ENCODE measurements at regions not wholly inside any gene's neighbourhood (a gene's known extent, or its start where the extent isn't known, plus 50 kb on each side); places are given as distances from the start of the nearest gene placed in this dataset.

GRCh38 chr2:45173513-45173912 lies 164.3 kb upstream of the SIX2 start:
- Histone ChIP-seq H3K9me3 (replicated peaks) (peaks cover 6% of the 10 kb centered on the region), H3K27me3 (ENCODE audit: low read depth) (peaks cover 85% of the 10 kb centered on the region), H3K4me1 (peaks cover 27% of the 10 kb centered on the region), H3K27ac (replicated peaks) (no peak overlapping the region), H3K4me3 (no peak overlapping the region), H3K36me3 (no peaks in the 10 kb centered on the region)
- no peak for DNase-seq
- no peak for TF ChIP-seq CTCF (IDR thresholded peaks at IDR 0.05; ENCODE audit: borderline replicate concordance)
- intact Hi-C loops (cut with micrococcal nuclease): no loop called here

- peaks cover 6% of the 10 kb centered on the region for H3K9me3 ChIP-seq (replicated peaks)
- intact Hi-C loops (cut with micrococcal nuclease): no loop called here
- DNase-seq: no peak
- no peaks in the 10 kb centered on the region for H3K36me3 ChIP-seq
- TF ChIP-seq CTCF (IDR thresholded peaks at IDR 0.05; ENCODE audit: borderline replicate concordance): no peak
- H3K27ac ChIP-seq (replicated peaks): no peak overlapping the region
- H3K27me3 ChIP-seq (ENCODE audit: low read depth): peaks cover 88% of the 10 kb centered on the region
- peaks cover 32% of the 10 kb centered on the region for H3K4me1 ChIP-seq
- H3K4me3 ChIP-seq: no peak overlapping the region
Measured at GRCh38 chr2:45172760-45173392, 163.6 kb upstream of the SIX2 start.

GRCh38 chr2:45172142-45172541 lies 162.9 kb upstream of the SIX2 start:
- Histone ChIP-seq H3K9me3 (replicated peaks) (peaks cover 6% of the 10 kb centered on the region), H3K4me3 (no peak overlapping the region), H3K4me1 (peaks cover 32% of the 10 kb centered on the region), H3K36me3 (no peaks in the 10 kb centered on the region), H3K27me3 (ENCODE audit: low read depth) (peaks cover 90% of the 10 kb centered on the region), H3K27ac (replicated peaks) (no peak overlapping the region)
- no peak for TF ChIP-seq CTCF (IDR thresholded peaks at IDR 0.05; ENCODE audit: borderline replicate concordance)
- intact Hi-C loops (cut with micrococcal nuclease): no loop called here
- DNase-seq: no peak

DNA sequence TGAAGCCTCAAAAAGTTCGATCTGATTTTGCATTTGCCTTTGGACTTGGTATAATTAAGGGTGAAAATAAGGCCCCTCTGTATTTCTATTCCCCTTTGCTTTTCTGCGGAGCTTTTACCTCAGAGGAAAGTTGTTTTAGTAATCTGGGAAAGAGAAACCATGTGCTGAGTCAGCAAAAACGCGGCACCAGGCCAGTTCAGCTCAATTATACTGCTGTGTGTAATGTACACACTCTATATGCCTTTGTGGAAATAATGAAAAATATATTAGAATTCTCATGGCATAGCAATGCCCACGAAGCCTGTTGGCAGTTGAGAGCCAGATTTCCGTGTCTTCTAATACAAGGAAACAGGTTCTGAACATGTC lies 161.9 kb upstream of the SIX2 start:
- intact Hi-C loops (cut with micrococcal nuclease): no loop called here
- Histone ChIP-seq H3K36me3 (no peaks in the 10 kb centered on the region), H3K9me3 (replicated peaks) (no peaks in the 10 kb centered on the region), H3K27me3 (ENCODE audit: low read depth) (peaks cover 97% of the 10 kb centered on the region), H3K4me1 (peaks cover 32% of the 10 kb centered on the region), H3K27ac (replicated peaks) (no peak overlapping the region), H3K4me3 (no peak overlapping the region)
- no peak for TF ChIP-seq CTCF (IDR thresholded peaks at IDR 0.05; ENCODE audit: borderline replicate concordance)
- DNase-seq: no peak

DNA sequence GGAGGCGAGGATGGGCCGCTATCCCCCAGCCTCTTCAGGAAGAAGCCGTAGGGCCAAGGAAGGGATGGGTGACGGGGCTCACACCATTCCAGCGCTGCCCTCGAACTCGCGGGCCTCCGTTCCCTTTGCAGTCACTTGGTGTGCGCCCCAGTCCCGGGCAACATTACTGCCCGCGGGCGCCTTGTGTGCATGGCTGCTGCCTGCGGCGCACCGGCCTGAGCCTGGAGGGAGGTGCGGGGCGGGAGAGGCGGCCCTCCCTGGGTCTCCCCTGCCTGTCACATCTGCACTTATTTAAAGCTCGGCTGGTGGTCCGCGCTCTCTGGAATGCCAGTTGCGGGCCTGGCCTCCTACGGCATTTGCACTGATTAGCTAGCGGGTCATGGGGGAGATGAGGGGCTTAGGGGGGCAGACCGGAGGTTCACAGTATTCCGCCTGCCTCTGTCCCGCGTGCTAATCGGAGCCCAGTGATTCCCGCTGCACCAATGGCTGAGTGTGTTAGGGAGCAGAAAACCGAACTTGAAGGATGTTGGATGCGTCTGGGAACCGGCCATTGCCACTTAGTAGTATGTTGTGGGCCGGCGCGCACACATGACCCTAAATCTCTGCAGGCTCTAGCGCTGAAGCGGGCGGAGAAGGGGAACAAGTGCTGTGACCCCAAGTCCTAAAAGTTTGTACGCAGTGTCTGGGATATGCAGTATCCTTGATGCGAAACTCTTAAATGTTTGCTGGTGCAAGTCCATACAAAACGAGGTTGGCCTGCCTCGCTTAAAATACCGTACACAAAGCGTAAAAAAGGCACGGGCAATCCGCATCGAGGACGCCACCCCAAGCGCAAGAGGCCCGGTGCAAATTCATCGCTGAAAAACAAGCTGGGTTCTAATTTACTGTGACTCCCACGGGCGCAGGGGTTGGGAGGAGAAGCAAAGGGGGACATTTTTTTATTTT lies 161.2 kb upstream of the SIX2 start:
- Histone ChIP-seq H3K36me3 (no peaks in the 10 kb centered on the region), H3K4me3 (peak overlapping the region; percentile 66), H3K27me3 (ENCODE audit: low read depth) (peaks cover 98% of the 10 kb centered on the region), H3K9me3 (replicated peaks) (no peaks in the 10 kb centered on the region), H3K4me1 (peaks cover 32% of the 10 kb centered on the region), H3K27ac (replicated peaks) (no peak overlapping the region)
- DNase-seq: no peak
- intact Hi-C loops (cut with micrococcal nuclease): no loop called here
- no peak for TF ChIP-seq CTCF (IDR thresholded peaks at IDR 0.05; ENCODE audit: borderline replicate concordance)
